T-cell (primary cell): ENCODE measurements at regions not wholly inside any gene's neighbourhood (a gene's known extent, or its start where the extent isn't known, plus 50 kb on each side); places are given as distances from the start of the nearest gene placed in this dataset.
"Not testable (repeated sequence)": the region's sequence is repeated elsewhere in the genome, so short reads cannot be mapped to it uniquely, and the experiment has no call there.

Experiments
- ATAC-seq, 4 experiments: fragments of 200-7000 bp in 3 of 4; fragments of 150-1000 bp in 1 of 4; cut with Tn5 transposase; replicated peaks in 1 of 4; 1 replicate in 3 of 4; 2 replicates in 1 of 4; pipeline ENCODE4 v1.10.0; 2021; ENCODE audit warnings: moderate library complexity in 3 of 4, mild to moderate bottlenecking in 2 of 4, moderate number of reproducible peaks in 1 of 4
- CTCF ChIA-PET, 2 donors: fragments of 300-600 bp; sonication (Branson Sonifier 250); formaldehyde crosslinking; loops; one replicate each; lab custom pipeline; 2022; ENCODE audit warnings: antibody characterized with exemption in 2 of 2; lab: Charles Lee
- POLR2A ChIA-PET, 2 donors: fragments of 300-600 bp; sonication (Branson Sonifier 250); formaldehyde crosslinking; loops; one replicate each; lab custom pipeline; 2022; ENCODE audit warnings: antibody characterized with exemption in 2 of 2; lab: Charles Lee
- DNase-seq, 35 experiments: peaks; one replicate each; pipeline versions ENCODE4 v3.0.0 to v3.0.0-alpha.2; 2013 to 2023
- H3K27ac ChIP-seq: one replicate; pipeline ENCODE4 v1.5.1; 2013; ENCODE audit warnings: low read length
- H3K27me3 ChIP-seq, 2 experiments: replicated peaks in 1 of 2; 1 replicate in 1 of 2; 2 replicates in 1 of 2; pipeline versions ENCODE4 v1.6.1 to v1.7.0; 2013; ENCODE audit warnings: low read length in 1 of 2, mixed read lengths in 1 of 2; ENCODE audit not compliant: control insufficient read depth in 2 of 2, insufficient read depth in 2 of 2; ENCODE audit errors: extremely low read depth in 1 of 2
- H3K36me3 ChIP-seq, 2 donors: 1 replicate in 1 of 2; 2 replicates in 1 of 2; pipeline versions ENCODE4 v1.6.1 to v1.7.0; 2013; ENCODE audit warnings: low read length in 1 of 2; ENCODE audit not compliant: control insufficient read depth in 2 of 2, insufficient read depth in 1 of 2; ENCODE audit errors: extremely low read depth in 1 of 2
- H3K4me1 ChIP-seq, 2 experiments: 1 replicate in 1 of 2; 2 replicates in 1 of 2; pipeline versions ENCODE4 v1.6.1 to v1.7.0; 2013; ENCODE audit warnings: low read length in 2 of 2, mixed read lengths in 1 of 2; ENCODE audit not compliant: insufficient read depth in 2 of 2, control insufficient read depth in 1 of 2; ENCODE audit errors: extremely low read depth in 1 of 2
- H3K4me3 ChIP-seq, 2 donors: 1 replicate in 1 of 2; 2 replicates in 1 of 2; pipeline versions ENCODE4 v1.5.1 to v1.7.0; 2013; ENCODE audit warnings: mild to moderate bottlenecking in 2 of 2, low read length in 1 of 2, moderate library complexity in 1 of 2; ENCODE audit not compliant: control insufficient read depth in 1 of 2; ENCODE audit errors: extremely low read depth in 1 of 2
- H3K9me3 ChIP-seq: 2 replicates; pipeline ENCODE4 v1.7.0; 2013
- H3K27ac Mint-ChIP-seq, 2 donors: one replicate each; pipeline ENCODE4 v1.8.0; 2020 to 2021; ENCODE audit warnings: mild to moderate bottlenecking in 2 of 2, mixed read lengths in 2 of 2
- H3K27me3 Mint-ChIP-seq, 2 donors: one replicate each; pipeline ENCODE4 v1.8.0; 2021 to 2022; ENCODE audit warnings: mixed read lengths in 2 of 2
- H3K36me3 Mint-ChIP-seq: one replicate; pipeline ENCODE4 v1.8.0; 2021; ENCODE audit warnings: mixed read lengths
- H3K4me1 Mint-ChIP-seq, 3 donors: one replicate each; pipeline ENCODE4 v1.8.0; 2020 to 2022; ENCODE audit warnings: mixed read lengths in 3 of 3, mild to moderate bottlenecking in 1 of 3
- H3K4me3 Mint-ChIP-seq, 3 donors: one replicate each; pipeline ENCODE4 v1.8.0; 2020 to 2022; ENCODE audit warnings: mild to moderate bottlenecking in 3 of 3, mixed read lengths in 3 of 3, moderate library complexity in 3 of 3
- H3K9me3 Mint-ChIP-seq, 3 donors: one replicate each; pipeline ENCODE4 v1.8.0; 2020 to 2022; ENCODE audit warnings: mixed read lengths in 3 of 3
- WGBS: methylation state at CpG from one replicate; pipeline ENCODE4 v1.1.5; 2013; ENCODE audit warnings: missing lambda C conversion rate; ENCODE audit not compliant: insufficient coverage; 5-methylcytosine and 5-hydroxymethylcytosine counted together

DNA sequence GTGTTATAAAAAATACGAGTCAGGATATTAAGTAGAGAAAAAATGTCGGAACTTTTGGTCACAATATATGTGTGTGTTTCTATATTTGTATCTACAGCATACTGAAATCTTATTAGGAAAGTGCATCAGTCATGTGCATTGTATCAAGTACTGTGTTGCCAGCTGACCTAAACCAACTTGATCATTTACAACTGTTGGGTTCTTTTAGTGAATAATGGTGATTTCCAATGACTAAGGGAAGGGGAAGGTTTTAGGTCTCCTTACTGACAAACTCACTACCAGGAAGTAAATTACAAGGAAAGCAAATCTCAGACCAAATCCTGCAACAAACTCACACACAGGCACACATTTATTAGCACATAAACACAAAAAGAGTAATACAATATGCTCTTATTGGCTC, 142.7 kb downstream of the TSEN15 start:
- Histone ChIP-seq H3K36me3 (no peaks in the 10 kb centered on the region), H3K4me1 (no peaks in the 10 kb centered on the region), H3K27me3 (peaks cover 0 to 11% of the 10 kb centered on the region in 2 experiments), H3K4me3 (no peak overlapping the region), H3K9me3 (no peaks in the 10 kb centered on the region), H3K27ac (no peak overlapping the region)
- ChIA-PET CTCF (no interaction called here), POLR2A (no interaction called here)
- ATAC-seq, result no peak
- Mint-ChIP-seq H3K36me3 (no peaks in the 10 kb centered on the region), H3K27ac (no peak overlapping the region), H3K27me3 (peaks cover 13 to 22% of the 10 kb centered on the region in 2 donors), H3K9me3 (no peaks in the 10 kb centered on the region), H3K4me3 (no peak overlapping the region), H3K4me1 (no peaks in the 10 kb centered on the region)
- DNase-seq, result no peak
- no CpG with 5 or more reads among the region's 2 CpGs for WGBS

DNA sequence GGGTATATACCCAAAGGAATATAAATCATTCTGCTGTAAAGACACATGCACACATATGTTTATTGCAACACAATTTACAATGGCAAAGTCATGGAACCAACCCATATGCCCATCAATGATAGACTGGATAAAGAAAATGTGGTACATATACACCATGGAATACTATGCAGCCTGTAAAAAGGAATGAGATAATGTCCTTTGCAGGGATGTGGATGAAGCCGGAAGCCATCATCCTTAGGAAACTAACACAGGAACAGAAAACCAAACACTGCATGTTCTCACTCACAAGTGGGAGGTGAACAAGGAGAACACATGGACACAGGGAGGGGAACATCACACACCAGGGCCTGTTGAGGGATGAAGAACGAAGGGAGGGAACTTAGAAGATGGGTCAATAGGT, 144.2 kb downstream of the TSEN15 start:
- H3K4me1 Mint-ChIP-seq, POLR2A ChIA-PET, ATAC-seq, H3K36me3 Mint-ChIP-seq, H3K9me3 Mint-ChIP-seq, H3K4me3 Mint-ChIP-seq, H3K27ac Mint-ChIP-seq, H3K4me3 ChIP-seq, CTCF ChIA-PET, H3K27ac ChIP-seq, H3K36me3 ChIP-seq, DNase-seq, H3K4me1 ChIP-seq, H3K9me3 ChIP-seq: not testable (repeated sequence)
- H3K27me3 ChIP-seq, result peaks cover 0 to 11% of the 10 kb centered on the region in 2 experiments
- H3K27me3 Mint-ChIP-seq, result peaks cover 12 to 16% of the 10 kb centered on the region in 2 donors
- WGBS, result no CpG with 5 or more reads among the region's 2 CpGs

DNA sequence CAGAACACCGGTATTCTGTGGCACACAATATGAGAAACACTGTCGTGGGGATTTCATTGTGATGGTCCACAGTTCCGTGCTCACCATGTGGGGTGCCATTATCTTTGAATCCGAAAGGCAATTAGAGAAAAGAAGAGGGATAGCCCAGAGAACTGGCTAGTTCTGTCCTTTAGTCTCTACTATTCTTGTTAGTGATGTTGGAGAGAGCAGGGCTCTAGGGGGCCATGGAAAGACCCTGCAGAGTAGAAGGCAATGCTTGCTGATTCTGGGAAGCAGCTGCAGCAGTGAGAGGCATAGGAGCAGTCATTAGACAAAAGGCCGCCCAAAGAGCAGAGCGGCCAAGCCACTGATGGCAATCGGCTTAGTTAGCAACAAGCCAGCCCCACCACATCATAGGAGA, 146.3 kb downstream of the TSEN15 start:
- H3K4me3 ChIP-seq, result no peak overlapping the region
- H3K27ac ChIP-seq, result no peak overlapping the region
- no peaks in the 10 kb centered on the region for H3K36me3 Mint-ChIP-seq
- H3K9me3 Mint-ChIP-seq, result no peaks in the 10 kb centered on the region
- peaks cover 8 to 21% of the 10 kb centered on the region in 2 donors for H3K27me3 Mint-ChIP-seq
- WGBS, result 96% methylated on average over 4 of the region's 7 CpGs
- no peaks in the 10 kb centered on the region for H3K4me1 Mint-ChIP-seq
- H3K9me3 ChIP-seq, result no peaks in the 10 kb centered on the region
- no peaks in the 10 kb centered on the region for H3K4me1 ChIP-seq
- CTCF ChIA-PET, result no interaction called here
- H3K27ac Mint-ChIP-seq, result no peak overlapping the region
- no peak for ATAC-seq
- H3K27me3 ChIP-seq, result peaks cover 0 to 6% of the 10 kb centered on the region in 2 experiments
- DNase-seq, result no peak
- H3K36me3 ChIP-seq, result no peaks in the 10 kb centered on the region
- H3K4me3 Mint-ChIP-seq, result no peak overlapping the region
- POLR2A ChIA-PET, result no interaction called here

DNA sequence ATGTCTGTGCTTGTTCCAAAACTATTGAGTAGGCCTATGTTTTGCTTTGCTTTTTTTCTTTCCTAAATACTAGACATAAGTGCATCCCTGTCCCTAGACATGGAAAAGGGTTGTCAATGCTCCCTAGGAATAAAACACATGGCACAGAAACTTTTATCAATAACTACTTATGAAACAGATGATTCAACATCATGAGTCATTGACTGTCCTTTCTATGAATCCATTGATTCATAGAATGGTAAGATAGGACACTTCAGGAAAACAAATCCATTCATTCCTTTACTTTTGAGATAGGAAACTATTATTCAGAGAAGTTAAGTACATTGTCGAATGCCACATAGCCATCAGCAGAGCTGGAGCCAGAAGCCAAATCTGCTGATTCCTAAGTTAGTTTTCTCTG, 147.5 kb downstream of the TSEN15 start:
- Histone ChIP-seq H3K4me3 (no peak overlapping the region), H3K4me1 (no peaks in the 10 kb centered on the region), H3K27me3 (no peaks in the 10 kb centered on the region), H3K36me3 (no peaks in the 10 kb centered on the region), H3K27ac (no peak overlapping the region), H3K9me3 (no peaks in the 10 kb centered on the region)
- H3K4me1 Mint-ChIP-seq, result no peaks in the 10 kb centered on the region
- no peaks in the 10 kb centered on the region for H3K36me3 Mint-ChIP-seq
- peaks cover 6 to 13% of the 10 kb centered on the region in 2 donors for H3K27me3 Mint-ChIP-seq
- WGBS, result no CpG with 5 or more reads among the region's 1 CpG
- ChIA-PET POLR2A (no interaction called here), CTCF (no interaction called here)
- H3K9me3 Mint-ChIP-seq, result no peaks in the 10 kb centered on the region
- H3K27ac Mint-ChIP-seq, result no peak overlapping the region
- DNase-seq (no peak), ATAC-seq (no peak)
- no peak overlapping the region for H3K4me3 Mint-ChIP-seq

DNA sequence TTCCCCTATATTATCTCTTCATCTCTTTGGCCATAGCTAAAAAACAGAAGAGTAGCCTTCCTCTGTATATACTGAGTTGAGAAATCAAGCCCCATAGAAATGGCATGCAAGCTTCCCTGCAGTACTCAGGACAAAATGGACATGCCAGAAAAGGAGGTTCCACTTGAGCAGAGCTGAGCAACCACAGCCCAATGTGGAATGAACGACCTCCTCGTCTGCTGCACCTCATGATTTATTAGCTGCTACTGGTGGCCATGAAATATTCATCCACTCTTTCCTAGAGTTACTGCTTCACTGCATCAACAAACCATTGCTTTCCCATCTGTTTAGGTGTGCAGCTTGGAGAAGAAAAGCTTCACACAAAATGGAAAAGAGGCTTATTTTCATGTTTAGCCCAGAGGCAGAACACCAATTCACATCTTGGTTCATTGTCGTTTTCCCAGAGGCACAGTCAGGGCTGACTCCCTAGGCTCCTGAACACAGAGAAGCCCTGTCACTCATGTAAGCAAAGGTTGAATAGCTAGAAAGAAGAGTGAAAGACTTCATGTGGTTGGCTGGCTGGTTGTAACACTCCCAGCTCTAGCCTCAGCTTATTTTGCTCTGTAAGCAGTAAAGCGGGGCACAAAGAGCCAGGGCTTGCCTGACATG, 148.0 kb downstream of the TSEN15 start:
- ChIA-PET POLR2A (no interaction called here), CTCF (no interaction called here)
- no peaks in the 10 kb centered on the region for H3K27me3 ChIP-seq
- no peaks in the 10 kb centered on the region for H3K4me1 Mint-ChIP-seq
- WGBS, result 80% methylated on average over 1 of the region's 4 CpGs
- no peak overlapping the region for H3K27ac ChIP-seq
- H3K4me3 ChIP-seq, result no peak overlapping the region
- H3K4me3 Mint-ChIP-seq, result no peak overlapping the region
- ATAC-seq, result no peak
- no peak overlapping the region for H3K27ac Mint-ChIP-seq
- no peaks in the 10 kb centered on the region for H3K4me1 ChIP-seq
- peaks cover 2 to 12% of the 10 kb centered on the region in 2 donors for H3K27me3 Mint-ChIP-seq
- H3K36me3 ChIP-seq, result no peaks in the 10 kb centered on the region
- no peaks in the 10 kb centered on the region for H3K9me3 Mint-ChIP-seq
- no peaks in the 10 kb centered on the region for H3K9me3 ChIP-seq
- H3K36me3 Mint-ChIP-seq, result no peaks in the 10 kb centered on the region
- DNase-seq, result no peak

DNA sequence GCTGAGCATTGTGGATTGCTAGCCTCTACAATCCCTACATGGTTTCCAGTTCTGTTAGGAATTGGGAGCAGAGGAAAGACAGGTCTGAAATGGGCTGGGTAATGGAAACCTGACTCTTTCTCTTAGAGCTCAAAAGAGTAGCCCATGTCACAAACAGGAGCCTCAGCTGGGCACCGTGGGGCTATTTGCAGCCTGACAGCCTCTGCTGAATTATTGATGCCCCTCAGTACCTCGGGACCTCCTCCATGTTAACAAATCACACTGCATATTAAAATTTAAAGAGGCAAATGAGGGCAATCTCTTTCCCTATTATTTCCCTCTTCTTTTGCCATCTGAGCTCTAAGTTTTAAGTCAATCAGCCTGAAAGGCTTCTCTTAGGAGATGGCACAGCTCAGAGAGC, 157.1 kb downstream of the TSEN15 start:
- Mint-ChIP-seq H3K9me3 (no peaks in the 10 kb centered on the region), H3K4me3 (no peak overlapping the region), H3K27me3 (peaks cover 6 to 10% of the 10 kb centered on the region in 2 donors), H3K27ac (no peak overlapping the region), H3K36me3 (no peaks in the 10 kb centered on the region), H3K4me1 (no peaks in the 10 kb centered on the region)
- Histone ChIP-seq H3K27ac (no peak overlapping the region), H3K9me3 (no peaks in the 10 kb centered on the region), H3K36me3 (no peaks in the 10 kb centered on the region), H3K27me3 (peaks cover 0 to 2% of the 10 kb centered on the region in 2 experiments), H3K4me1 (no peaks in the 10 kb centered on the region), H3K4me3 (no peak overlapping the region)
- ChIA-PET POLR2A (no interaction called here), CTCF (interaction anchor here in 1 of 2 donors (0.7 kb wide), 1 partner anchor 12 kb away, joined by 3 read pairs; no protein-coding TSS in a partner anchor)
- ATAC-seq (no peak), DNase-seq (no peak)
- WGBS, result 69% methylated on average over 2 of the region's 2 CpGs

DNA sequence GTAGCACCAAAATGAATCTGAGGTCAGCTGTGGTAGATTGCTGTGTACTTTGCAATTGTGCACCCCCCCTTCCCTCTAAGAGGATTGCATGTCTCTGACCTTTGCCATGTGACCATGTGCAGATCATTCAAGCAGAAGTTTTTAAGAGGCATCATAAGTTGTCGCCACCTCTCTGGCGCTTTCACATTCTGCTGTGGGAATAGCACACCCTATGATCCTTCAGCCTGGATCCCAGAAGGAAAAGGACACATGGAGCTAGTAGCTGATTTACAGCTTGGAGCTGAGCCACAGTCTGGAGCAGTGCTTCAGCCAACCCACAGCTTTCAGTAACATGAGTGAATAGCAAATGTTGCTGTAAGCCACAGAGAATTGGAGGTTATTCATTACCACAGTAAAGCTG, 158.5 kb downstream of the TSEN15 start:
- no peak overlapping the region for H3K4me3 Mint-ChIP-seq
- no peak for DNase-seq
- no peaks in the 10 kb centered on the region for H3K4me1 ChIP-seq
- 100% methylated on average over 2 of the region's 2 CpGs for WGBS
- no peaks in the 10 kb centered on the region for H3K36me3 Mint-ChIP-seq
- no peaks in the 10 kb centered on the region for H3K4me1 Mint-ChIP-seq
- ChIA-PET CTCF (no interaction called here), POLR2A (no interaction called here)
- no peaks in the 10 kb centered on the region for H3K9me3 Mint-ChIP-seq
- no peak overlapping the region for H3K27ac Mint-ChIP-seq
- H3K27me3 ChIP-seq, result peaks cover 0 to 4% of the 10 kb centered on the region in 2 experiments
- no peak overlapping the region for H3K4me3 ChIP-seq
- H3K9me3 ChIP-seq, result no peaks in the 10 kb centered on the region
- no peak overlapping the region for H3K27ac ChIP-seq
- no peaks in the 10 kb centered on the region for H3K36me3 ChIP-seq
- no peak for ATAC-seq
- H3K27me3 Mint-ChIP-seq, result peaks cover 14 to 16% of the 10 kb centered on the region in 2 donors
